HG03159 (cell line): ENCODE measurements at regions not wholly inside any gene's neighbourhood (a gene's known extent, or its start where the extent isn't known, plus 50 kb on each side); places are given as distances from the start of the nearest gene placed in this dataset.

Experiments
- ATAC-seq: cut with Tn5 transposase; IDR thresholded peaks from one replicate; pipeline ENCODE4 v1.9.1; 2021; ENCODE audit warnings: mild to moderate bottlenecking, moderate library complexity; ENCODE audit not compliant: unreplicated experiment

DNA sequence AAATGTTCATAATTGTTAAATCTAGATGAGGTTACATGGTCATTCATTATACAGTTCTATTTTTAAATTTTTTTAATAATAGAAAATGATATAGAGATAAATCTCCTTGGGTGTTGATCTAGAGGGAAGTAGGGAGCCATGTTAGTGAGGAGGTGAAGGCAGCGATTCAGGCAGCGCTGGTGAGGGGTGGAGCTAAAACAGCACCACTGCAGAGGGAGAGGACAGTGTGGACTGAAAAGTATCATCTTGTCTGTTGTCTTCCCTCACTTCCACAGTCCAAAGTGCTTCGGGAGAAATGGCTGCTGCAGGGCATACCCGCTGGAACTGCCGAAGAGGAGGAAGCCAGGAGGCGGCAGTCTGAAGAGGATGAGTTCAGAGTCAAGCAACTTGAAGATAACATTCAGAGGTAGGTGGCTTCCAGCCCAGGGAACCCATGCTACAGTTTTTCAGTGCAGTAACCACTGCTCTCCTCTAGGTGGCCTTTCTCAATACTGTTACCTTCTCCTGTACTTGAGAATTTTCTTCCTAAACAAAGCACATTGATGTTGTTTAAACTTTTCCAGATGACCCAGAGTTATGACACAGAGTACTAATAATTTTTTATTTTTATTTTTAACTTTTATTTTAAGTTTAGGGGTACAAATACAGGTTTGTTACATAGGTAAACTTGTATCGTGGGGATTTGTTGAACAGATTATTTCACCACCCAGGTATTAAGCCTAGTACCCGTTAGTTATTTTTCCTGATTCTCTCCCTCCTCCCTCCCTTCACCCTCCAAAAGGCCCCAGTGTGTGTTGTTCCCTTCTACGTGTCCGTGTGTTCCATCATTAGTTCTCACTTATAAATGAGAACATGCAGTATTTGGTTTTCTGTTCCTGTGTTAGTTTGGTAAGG lies 100.5 kb downstream of the PALM2AKAP2 start:
- peak; percentile 74 for ATAC-seq

DNA sequence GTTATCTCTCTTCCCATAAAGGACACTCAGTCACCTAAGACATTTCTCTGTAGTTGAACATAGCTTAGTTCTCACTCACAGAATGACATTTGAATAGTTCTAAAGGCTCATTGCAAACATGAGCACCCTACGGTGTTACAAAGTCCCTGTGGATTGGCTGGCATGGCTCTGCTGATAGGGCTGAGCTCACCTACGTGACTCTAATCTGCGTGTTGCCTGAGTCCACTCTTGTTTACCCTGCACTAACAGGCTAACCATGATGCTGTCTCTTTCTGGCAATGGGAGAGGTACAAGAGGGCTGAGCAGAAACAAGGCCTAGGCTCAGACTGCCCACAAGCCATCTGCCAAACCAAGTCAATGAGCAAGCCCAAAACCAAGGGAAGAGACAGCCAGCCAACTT lies 103.6 kb downstream of the PALM2AKAP2 start:
- ATAC-seq, result no peak

DNA sequence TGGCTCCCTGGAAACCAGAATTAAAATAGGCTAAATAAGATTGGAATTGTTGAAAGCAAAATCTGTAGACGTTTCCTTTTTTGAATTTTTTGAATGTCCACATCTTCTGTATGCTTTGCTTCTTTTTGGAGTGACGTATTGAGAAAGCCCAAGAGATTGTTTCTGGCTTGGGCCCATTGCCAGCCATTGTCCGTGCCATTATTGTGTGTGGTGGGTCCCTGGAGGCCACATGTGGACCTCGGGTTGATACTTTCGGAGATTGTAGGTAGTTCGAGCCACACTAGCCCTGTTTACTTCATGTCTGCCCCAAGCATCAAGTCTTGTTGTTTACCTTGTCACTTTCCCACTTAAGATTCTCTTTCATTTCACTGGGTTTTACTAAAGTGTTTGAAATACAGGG lies 106.0 kb downstream of the PALM2AKAP2 start:
- no peak for ATAC-seq

DNA sequence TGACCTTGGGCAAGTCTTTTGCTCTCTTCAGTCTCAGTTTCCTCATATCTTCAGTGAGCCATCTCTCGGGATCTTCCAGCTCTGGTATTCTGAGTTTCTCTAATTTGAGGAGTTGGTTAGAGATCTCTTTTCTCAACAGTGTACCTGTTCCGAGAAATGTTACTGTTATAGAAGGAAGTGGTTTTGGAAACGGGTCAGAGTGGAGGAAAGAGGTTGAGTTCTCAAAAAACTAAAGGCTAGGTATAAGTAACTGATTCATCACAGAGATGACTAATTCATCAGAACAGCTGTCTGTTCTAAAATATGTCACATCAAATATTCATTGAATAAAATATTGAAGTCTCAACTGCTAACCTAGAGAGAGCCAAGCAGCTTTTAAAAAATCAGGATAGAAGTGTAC lies 106.6 kb downstream of the PALM2AKAP2 start:
- ATAC-seq, result peak; percentile 71

DNA sequence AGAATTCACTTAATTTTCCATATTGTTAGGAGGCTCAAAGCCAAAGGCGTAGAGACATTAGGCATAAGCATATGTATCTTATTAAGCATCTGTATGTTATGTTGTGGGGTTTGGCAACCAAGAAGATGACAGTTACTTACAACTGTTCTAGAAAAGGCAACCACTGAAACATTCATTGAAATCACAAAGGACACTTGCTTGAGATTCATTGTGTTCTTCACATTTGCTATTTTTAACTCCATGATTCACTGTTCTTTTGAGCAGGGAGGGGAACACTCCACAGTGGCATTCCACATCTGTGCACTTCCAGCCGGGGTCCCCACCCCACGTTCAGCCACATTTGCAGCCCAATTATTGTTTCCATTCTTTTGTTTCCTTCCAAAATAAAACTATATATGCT lies 107.1 kb downstream of the PALM2AKAP2 start:
- peak; percentile 19 for ATAC-seq

DNA sequence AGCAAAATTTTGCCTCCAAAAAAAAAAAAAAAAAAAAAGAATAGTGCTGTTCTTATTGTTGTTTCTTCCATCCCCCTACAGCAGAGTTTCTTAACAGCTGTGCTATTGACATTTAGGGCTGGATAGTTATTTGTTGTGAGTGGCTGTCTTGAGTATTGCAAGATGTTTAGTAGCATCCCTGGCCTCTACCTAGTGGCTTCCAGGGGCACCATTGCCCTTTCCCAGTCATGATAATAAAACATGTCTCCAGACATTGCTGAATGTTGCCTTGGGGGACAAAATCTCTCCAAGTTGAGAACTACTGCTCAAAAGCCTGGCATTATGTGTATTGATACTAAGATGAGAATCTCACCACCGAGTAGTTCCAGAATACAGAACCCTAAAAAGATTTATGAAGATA lies 108.7 kb downstream of the PALM2AKAP2 start:
- ATAC-seq, result no peak

DNA sequence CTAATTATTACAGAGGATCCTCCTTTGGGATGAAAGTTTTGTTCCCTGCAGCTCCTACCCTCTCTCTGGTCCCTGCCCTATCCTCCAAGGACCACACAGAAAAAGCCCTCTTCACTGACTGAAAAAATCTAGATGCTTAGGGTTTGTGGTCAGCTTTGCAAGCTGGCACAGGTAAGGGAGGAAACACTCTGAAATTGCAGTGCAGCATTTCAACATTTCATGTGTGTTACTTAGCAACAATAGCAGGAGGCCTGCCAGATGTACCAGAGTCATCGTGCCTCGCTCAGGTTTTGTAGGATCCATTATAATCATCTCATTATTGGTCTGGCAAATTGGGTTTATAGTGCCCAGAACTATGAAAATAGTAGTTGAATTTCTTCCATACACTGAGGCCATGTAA lies 109.5 kb downstream of the PALM2AKAP2 start:
- no peak for ATAC-seq

DNA sequence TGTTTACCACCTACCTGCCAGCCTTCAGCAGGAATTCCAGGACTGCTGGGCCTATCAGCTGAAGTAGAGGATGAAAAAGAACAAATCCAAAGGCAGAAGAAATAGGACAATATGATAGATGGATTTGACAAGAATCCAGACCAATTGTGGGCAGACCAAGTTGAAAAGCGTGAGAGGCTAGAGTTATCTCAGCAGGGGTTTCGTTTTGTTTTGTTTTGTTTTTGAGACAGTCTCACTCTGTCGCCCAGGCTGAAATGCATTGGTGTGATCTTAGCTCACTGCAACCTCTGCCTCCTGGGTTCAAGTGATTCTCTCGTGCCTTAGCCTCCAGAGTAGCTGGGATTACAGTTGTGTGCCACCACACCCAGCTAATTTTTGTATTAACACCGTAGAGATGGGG lies 113.2 kb downstream of the PALM2AKAP2 start:
- peak; percentile 46 for ATAC-seq

DNA sequence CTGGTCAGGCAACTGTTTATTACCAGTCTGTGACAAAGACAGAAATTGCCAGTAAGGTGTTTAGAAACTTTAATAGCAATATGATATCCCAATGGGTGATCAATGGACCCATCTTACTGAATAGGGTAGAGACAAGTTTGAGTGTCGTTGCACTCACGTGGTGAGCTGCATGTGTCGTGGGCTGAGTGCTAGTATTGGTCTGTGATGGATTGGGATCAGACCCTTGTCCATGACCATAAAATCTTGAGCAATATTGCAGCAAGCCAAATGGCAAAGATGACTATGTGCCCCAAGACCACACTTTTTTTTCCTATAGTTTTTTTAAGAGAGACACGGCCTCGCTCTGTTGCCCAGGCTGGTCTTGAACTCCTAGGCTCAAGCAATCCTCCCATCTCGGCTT lies 114.5 kb downstream of the PALM2AKAP2 start:
- no peak for ATAC-seq

DNA sequence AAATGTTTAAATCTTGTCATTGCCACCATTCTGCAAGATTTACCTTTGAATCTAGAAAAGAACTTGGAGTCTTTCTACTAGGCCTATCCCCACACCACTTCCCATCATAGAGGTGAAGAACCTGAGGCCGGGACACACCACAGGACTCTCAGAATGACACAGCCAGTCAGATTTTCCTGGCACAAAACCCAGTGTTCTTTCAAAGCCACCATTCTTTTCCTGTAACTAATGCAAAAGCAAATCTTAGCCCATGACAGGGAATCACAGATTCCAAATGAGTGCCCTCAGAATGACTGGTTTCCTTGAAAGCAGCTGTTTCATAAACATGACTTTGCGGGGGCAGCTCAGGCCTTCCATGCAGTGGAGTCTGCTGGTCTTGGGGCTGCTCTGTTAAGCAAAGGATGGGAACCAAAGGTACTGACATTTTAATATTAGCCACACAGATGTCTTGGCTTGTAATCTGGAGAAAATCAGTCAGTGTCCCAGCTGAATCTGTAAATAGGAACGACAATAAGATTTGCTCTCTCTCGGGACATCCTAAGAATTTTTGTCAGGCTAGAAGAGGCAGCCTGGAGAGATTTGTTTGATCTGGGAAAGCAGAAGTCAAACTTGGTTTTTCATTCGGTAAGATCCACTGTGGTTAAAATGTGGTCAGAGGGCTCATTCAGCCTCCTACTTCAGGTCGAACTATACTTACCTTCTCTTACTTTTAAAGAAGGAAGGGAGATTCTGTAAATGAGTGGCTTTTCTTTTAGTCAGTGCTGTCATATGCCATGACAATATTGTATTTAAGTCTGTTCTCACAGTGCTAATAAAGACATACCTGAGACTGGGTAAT lies 115.1 kb downstream of the PALM2AKAP2 start:
- ATAC-seq, result peak; percentile 72

DNA sequence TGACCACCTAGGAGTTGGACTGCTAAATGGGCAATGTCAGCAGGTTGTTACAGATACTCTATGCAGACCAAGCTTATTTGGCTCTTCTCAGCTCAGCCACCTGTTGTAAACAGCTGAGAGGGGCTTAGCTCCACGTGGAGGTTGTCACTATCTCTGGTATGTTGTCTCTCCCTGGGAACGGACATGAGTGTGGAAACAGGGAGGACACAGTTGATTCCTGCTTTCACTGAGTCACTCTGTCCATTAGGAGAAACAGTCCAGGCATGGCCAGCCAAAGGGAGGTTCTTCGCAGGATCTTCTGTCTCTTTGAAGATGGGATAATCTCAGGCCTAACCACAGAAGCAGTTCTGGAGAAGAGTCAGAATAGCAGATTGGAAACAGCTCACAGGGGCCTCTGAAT lies 121.2 kb downstream of the PALM2AKAP2 start:
- no peak for ATAC-seq

DNA sequence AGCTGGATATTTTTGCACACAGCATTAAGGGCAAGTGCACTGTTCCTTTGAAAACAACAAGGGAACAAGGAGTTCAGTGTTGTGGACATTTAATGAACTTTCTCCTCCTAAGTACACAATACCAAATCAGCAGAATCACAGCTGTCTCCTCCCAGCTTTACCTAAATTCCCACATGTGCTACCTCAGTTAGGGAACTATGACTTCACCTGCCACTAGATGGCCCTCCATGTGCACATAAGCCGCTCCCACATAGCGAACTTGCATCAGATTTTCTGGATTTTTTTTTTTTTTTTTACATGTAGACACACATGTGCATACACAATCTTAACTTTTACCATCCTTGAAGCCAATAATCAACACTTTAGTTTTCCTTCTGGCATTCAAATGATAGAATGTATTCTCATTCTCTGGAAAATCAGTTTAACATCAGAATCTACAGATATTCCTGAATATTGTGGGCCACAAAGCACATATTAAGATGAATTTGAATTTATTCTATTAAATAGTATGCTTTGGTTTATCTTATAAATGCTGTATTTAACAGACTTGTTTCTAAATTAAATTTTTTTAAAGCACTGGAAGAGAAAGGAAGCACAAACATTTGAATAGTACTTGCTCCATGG lies 123.6 kb downstream of the PALM2AKAP2 start:
- ATAC-seq, result no peak

DNA sequence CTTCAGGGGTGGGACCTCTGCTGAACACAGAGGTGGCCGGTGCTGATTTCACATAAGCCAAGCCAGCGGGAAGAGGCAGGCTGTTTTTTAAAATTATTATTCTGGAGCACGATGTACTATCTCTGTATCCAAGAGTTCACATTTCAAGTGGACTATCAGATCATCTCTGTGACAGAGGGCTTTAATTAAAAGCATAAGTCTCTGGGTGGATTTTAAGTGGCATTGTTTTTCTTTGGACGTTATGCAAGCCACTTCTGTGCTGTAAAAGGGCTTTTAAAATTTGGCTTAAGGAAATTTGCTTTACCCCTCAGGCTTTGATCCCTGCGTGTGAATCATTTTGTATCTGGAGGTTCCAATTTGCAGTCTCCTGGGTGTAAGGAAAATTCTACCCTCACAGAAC lies 124.7 kb downstream of the PALM2AKAP2 start:
- no peak for ATAC-seq

DNA sequence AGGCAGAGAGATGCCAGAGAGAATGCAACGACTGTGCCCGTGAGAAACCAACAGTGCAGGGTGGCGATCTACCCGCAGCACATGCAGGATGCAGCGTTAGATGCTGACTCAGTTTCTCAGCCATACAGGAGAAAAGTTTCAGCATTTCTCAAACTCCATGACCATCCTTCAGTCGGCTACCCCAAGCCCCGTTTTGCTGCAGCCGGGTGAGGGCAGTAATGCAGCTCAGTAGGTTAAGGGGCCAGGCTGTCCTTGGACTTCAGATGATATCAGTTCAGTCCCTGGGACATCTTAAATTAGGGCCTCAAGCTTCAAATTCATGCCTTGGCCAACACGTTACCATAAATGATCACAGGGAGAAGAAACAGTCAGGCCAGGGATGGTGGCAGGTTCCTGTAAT lies 125.5 kb downstream of the PALM2AKAP2 start:
- no peak for ATAC-seq

DNA sequence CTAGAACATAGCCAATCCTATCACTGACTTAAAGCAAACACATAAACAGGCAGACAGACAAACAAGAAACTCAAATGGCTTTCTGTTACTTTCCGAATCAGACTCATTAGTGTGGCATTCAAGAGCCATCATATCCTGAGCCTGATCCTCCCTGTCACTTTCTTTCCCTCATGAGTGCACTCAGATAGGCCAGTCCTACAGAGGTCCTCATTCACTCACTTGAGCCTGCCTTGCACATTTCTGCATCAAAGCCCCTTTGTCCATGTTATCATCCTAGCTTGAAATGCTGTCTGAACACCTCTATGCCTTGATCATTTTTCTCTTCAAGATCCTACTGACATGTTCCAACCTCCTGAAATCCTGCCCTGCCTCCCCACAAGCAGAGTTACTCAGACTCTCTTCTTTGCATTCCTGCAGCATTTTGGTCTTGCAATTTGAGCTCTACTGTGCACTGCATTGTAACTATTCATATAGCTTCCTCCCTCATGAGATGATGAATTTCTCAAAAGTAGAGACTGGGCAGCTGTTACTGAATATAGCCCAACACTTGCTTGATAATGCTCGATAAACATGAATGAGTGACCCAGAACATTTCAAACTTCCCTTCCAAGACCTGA lies 126.9 kb downstream of the PALM2AKAP2 start:
- peak; percentile 20 for ATAC-seq

DNA sequence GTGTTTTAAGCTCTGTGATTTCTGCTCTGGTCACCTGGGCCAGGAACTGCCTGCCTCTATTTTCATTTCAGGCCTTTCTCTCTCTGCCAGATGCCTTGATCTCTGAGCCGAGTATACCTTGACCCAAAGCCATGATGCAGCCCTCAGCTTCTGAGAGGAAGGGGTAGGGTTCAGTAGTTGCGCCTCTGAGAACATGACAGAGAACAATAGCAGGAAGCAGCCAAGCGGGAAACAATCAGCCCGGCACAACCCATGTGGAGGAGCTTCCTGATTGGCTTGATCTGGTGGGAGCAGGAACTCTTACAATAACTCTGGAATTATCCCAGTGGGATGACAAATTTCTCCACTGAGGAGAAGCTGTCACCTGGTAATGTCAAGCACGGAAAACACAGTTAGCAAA lies 127.4 kb downstream of the PALM2AKAP2 start:
- ATAC-seq, result peak; percentile 83

DNA sequence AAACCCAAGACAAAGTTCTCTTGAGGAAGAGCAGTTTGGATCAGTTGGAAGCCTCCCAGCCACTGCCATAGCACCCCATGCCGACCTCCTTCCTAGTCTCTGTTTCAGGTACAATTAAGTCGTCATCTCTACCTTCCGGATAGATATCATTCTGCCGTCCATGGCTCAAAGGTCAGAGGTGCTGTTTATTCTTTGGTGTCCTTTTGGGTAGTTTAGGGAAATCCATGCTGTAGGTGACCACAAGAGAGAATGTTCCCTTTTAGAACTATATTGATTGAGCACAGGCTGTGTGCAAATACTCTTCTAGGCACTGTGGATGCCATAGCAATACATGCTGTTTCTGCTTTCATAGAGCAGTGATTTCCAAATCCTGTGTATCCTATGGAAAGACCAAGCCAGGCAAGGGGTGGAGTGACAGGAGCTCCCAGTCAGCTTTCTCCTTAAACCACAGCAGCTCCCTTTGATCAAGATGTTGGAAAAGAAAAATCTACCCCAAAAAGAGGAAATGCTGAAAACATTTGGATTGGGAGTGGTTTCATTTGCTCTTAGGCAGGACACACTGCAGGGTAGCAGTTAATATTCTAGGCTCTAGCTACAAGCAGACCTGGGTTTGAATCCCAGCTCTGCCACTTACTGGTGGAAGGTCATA lies 127.9 kb downstream of the PALM2AKAP2 start:
- no peak for ATAC-seq

DNA sequence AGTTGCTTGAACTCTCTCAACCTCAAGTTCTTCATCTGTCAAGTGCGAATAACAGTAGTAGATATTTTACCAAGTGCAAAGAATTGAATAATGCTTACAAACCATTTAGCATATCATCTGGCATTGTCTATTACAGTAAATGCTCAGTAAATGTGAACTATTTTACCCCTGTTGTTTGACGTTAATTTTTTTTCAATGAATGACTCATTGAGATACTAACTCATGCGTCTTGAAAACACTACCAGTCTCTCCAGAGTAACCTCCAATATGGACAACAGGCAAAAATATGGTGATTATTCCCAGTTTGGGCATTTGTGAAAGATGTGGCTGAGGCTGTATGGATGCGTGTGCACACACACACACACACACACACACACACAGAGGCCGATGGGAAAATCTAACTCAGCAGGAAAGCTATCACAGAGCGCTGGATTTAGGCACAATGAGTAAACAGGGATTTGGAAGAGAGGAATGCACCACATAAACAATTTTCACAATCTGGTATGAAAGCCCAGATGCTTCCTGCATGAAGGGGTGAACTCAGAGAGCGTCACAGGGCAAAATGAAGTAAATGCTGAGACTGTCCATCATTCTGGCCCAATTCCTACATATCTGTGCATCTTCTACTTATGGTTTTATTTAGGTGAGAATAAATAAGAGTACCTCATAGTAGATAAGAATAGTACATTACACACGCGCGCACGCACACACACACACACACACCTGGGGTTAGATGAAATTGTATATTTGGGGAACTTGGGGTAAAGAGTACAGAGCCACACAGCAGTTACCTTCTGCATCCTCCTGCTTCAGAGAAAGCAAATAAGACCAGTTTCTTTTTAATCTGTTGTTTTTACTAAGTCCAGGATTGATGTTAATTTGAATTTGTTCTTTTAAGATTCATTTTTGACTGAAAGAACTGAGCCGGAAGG lies 128.7 kb downstream of the PALM2AKAP2 start:
- ATAC-seq, result no peak

DNA sequence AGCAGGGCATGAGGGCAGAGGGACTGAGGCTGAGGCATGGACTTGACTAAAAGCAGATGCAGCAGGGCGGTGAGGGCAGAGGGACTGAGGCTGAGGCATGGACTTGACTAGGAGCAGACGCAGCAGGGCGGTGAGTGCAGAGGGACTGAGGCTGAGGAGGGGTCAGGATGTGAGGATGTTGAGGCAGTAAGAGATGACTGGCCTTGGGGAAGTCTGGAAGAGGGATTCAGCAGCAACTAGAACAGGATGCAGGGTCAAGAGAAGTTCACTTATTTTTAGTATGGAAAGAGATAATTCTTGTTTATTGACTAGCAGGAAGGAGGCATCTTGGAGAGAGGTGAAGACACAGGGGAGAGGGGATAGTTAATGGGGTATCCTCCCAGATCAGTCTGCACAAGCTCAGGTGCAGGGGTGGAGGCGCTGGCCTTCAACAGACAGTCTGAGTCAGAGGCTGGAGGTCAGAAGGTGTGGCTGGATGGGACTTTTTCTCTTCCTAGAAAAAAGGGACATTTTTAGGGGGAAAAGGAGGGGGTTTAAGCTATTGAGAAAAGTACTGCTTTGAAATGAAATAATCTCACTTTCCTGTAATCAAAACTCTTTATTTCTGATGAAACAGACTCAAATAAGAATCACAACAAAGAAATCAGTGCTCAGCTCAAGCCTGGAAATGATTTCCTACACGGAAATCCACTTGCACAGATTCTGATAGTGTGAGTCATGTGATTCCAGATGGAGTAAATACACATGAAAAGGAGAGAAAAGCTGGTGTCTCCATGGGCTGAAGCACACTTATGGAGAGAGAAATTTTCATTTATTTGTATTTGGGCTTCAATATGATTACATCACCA lies 130.9 kb downstream of the PALM2AKAP2 start:
- no peak for ATAC-seq
